SK-N-SH (cell line): ENCODE measurements at regions not wholly inside any gene's neighbourhood (a gene's known extent, or its start where the extent isn't known, plus 50 kb on each side); places are given as distances from the start of the nearest gene placed in this dataset.

Source experiments
- CTCF ChIA-PET: fragments of 300-600, 350-600 bp; formaldehyde crosslinking; extraction: SDS; loops from one replicate; lab custom pipeline; 2021; lab: Yijun Ruan, JAX
- POLR2A ChIA-PET: fragments of 350-600 bp; sonication (Branson Sonifier 250); formaldehyde crosslinking; extraction: SDS; loops from one replicate; lab custom pipeline; 2020; ENCODE audit warnings: antibody characterized with exemption, inconsistent platforms; lab: Yijun Ruan, JAX
- DNase-seq: peaks from one replicate; pipeline ENCODE4 v3.0.0; 2012
- H2AFZ ChIP-seq: fragments of 200-600 bp; sonication (generic); 2 replicates; pipeline ENCODE4 v1.8.1; 2016; ENCODE audit warnings: antibody characterized with exemption, mild to moderate bottlenecking, low read depth
- H3F3A ChIP-seq: fragments of 200-600 bp; sonication (generic); replicated peaks from 2 replicates; pipeline ENCODE3; 2016; ENCODE audit warnings: antibody characterized with exemption, mild to moderate bottlenecking; ENCODE audit not compliant: insufficient read depth
- H3K27ac ChIP-seq, 2 experiments: fragments of 200-500 bp in 1 of 2; fragments of 200-600 bp in 1 of 2; sonication (Bioruptor generic) in 1 of 2; sonication (generic), shearing (Covaris generic) in 1 of 2; 2 replicates each; pipeline versions ENCODE4 v1.5.1 to v1.6.1; 2014 to 2016; ENCODE audit warnings: low read depth in 2 of 2, inconsistent platforms in 1 of 2, low read length in 1 of 2, mild to moderate bottlenecking in 1 of 2, mixed read lengths in 1 of 2
- H3K27me3 ChIP-seq: fragments of 200-600 bp; sonication (generic), shearing (Covaris generic); 2 replicates; pipeline ENCODE4 v1.6.1; 2016; ENCODE audit warnings: mixed run types; ENCODE audit not compliant: insufficient read depth
- H3K36me3 ChIP-seq, 2 experiments: fragments of 200-500 bp in 1 of 2; fragments of 200-600 bp in 1 of 2; sonication (Bioruptor generic) in 1 of 2; sonication (generic) in 1 of 2; replicated peaks in 1 of 2; 2 replicates each; pipeline versions ENCODE3 to v1.5.1; 2014 to 2016; ENCODE audit warnings: low read length in 1 of 2, mild to moderate bottlenecking in 1 of 2; ENCODE audit not compliant: insufficient read depth in 2 of 2, control insufficient read depth in 1 of 2
- H3K4me1 ChIP-seq, 2 experiments: fragments of 200-500 bp in 1 of 2; fragments of 200-600 bp in 1 of 2; sonication (Bioruptor generic) in 1 of 2; sonication (generic), shearing (Covaris generic) in 1 of 2; 2 replicates each; pipeline versions ENCODE4 v1.5.1 to v1.6.1; 2014 to 2016; ENCODE audit warnings: low read depth in 1 of 2, low read length in 1 of 2, mixed run types in 1 of 2; ENCODE audit not compliant: insufficient read depth in 2 of 2, control insufficient read depth in 1 of 2
- H3K4me2 ChIP-seq: fragments of 200-600 bp; sonication (generic), shearing (Covaris generic); 2 replicates; pipeline ENCODE4 v1.6.1; 2017; ENCODE audit warnings: mixed run types
- H3K4me3 ChIP-seq, 2 experiments: fragments of 200-500 bp in 1 of 2; fragments of 200-600 bp in 1 of 2; sonication (Bioruptor generic) in 1 of 2; sonication (generic), shearing (Covaris generic) in 1 of 2; 2 replicates each; pipeline versions ENCODE4 v1.5.1 to v1.8.1; 2014 to 2016; ENCODE audit warnings: low read depth in 2 of 2, inconsistent platforms in 1 of 2, low read length in 1 of 2, mild to moderate bottlenecking in 1 of 2, mixed read lengths in 1 of 2, moderate library complexity in 1 of 2
- H3K79me2 ChIP-seq: fragments of 200-600 bp; sonication (generic); 2 replicates; pipeline ENCODE4 v1.8.1; 2017; ENCODE audit warnings: mild to moderate bottlenecking; ENCODE audit not compliant: insufficient read depth
- H3K9ac ChIP-seq: fragments of 200-600 bp; sonication (generic); 2 replicates; pipeline ENCODE4 v1.6.1; 2017; ENCODE audit warnings: mixed run types
- H3K9me2 ChIP-seq: fragments of 200-600 bp; sonication (generic); 2 replicates; pipeline ENCODE4 v1.6.1; 2017; ENCODE audit warnings: mixed run types
- H3K9me3 ChIP-seq: fragments of 200-600 bp; sonication (generic); 2 replicates; pipeline ENCODE4 v1.6.1; 2017; ENCODE audit warnings: mixed run types, mild to moderate bottlenecking, moderate library complexity
- H4K20me1 ChIP-seq: fragments of 200-600 bp; sonication (generic); 2 replicates; pipeline ENCODE4 v1.6.1; 2017; ENCODE audit warnings: mild to moderate bottlenecking, mixed run types; ENCODE audit not compliant: insufficient read depth
- CTCF ChIP-seq: fragments of 200-600 bp; sonication (generic); IDR thresholded peaks from 2 replicates; pipeline ENCODE4 v1.6.1; 2017; ENCODE audit warnings: antibody characterized with exemption, mild to moderate bottlenecking, moderate library complexity
- ELF1 ChIP-seq: IDR thresholded peaks from 2 replicates; pipeline ENCODE4 v1.4.0; 2012
- EZH2phosphoT487 ChIP-seq: fragments of 200-600 bp; sonication (generic); IDR thresholded peaks from 2 replicates; pipeline ENCODE4 v1.6.1; 2017; ENCODE audit warnings: low read depth, mixed run types, mild to moderate bottlenecking, antibody characterized with exemption, moderate library complexity, borderline replicate concordance
- FOSL2 ChIP-seq: IDR thresholded peaks from 2 replicates; pipeline ENCODE4 v1.4.0; 2012; ENCODE audit warnings: low read depth, mild to moderate bottlenecking, moderate library complexity, borderline replicate concordance
- FOXJ3 ChIP-seq: sonication (generic); formaldehyde crosslinking; IDR thresholded peaks from 2 replicates; pipeline ENCODE4 v1.5.1; 2020; ENCODE audit warnings: mild to moderate bottlenecking, missing genetic modification reagents
- GATA2 ChIP-seq: sonication (generic); formaldehyde crosslinking; IDR thresholded peaks from 2 replicates; pipeline ENCODE4 v1.5.0; 2020; ENCODE audit warnings: mild to moderate bottlenecking, missing genetic modification reagents
- IRF3 ChIP-seq: fragments of 150-350 bp; IDR thresholded peaks from 2 replicates; pipeline ENCODE4 v1.6.1; 2016; ENCODE audit warnings: mild to moderate bottlenecking, low read depth, low read length
- MAX ChIP-seq: IDR thresholded peaks from 2 replicates; pipeline ENCODE4 v1.4.0; 2012; ENCODE audit warnings: low read depth
- MEF2A ChIP-seq: IDR thresholded peaks from 2 replicates; pipeline ENCODE4 v1.4.0; 2012; ENCODE audit warnings: low read depth, borderline replicate concordance
- NRF1 ChIP-seq: IDR thresholded peaks from 2 replicates; pipeline ENCODE4 v1.6.1; 2012; ENCODE audit warnings: low read depth, mild to moderate bottlenecking, low read length
- RCOR1 ChIP-seq: fragments of 150-350 bp; IDR thresholded peaks from 2 replicates; pipeline ENCODE4 v1.6.1; 2017; ENCODE audit warnings: antibody characterized with exemption, low read length
- REST ChIP-seq: IDR thresholded peaks from 2 replicates; pipeline ENCODE4 v1.6.1; 2012; ENCODE audit warnings: mild to moderate bottlenecking, low read depth, low read length, moderate library complexity
- RFX5 ChIP-seq: IDR thresholded peaks from 2 replicates; pipeline ENCODE4 v1.6.1; 2012; ENCODE audit warnings: mild to moderate bottlenecking, improper control_type of control experiment, low read length
- SIN3A ChIP-seq: IDR thresholded peaks from 2 replicates; pipeline ENCODE4 v1.6.1; 2012; ENCODE audit warnings: low read depth, mild to moderate bottlenecking, low read length, moderate library complexity, borderline replicate concordance
- TCF12 ChIP-seq: IDR thresholded peaks from 2 replicates; pipeline ENCODE4 v1.4.0; 2012
- TEAD4 ChIP-seq: IDR thresholded peaks from 2 replicates; pipeline ENCODE4 v1.4.0; 2012; ENCODE audit warnings: mild to moderate bottlenecking, borderline replicate concordance; ENCODE audit not compliant: insufficient read depth
- USF1 ChIP-seq: IDR thresholded peaks from 2 replicates; pipeline ENCODE4 v1.4.0; 2012; ENCODE audit warnings: low read depth, borderline replicate concordance
- YY1 ChIP-seq: IDR thresholded peaks from 2 replicates; pipeline ENCODE4 v1.4.0; 2012; ENCODE audit warnings: low read depth, mild to moderate bottlenecking
- ZBTB33 ChIP-seq: IDR thresholded peaks from 2 replicates; pipeline ENCODE4 v1.4.0; 2012; ENCODE audit warnings: low read depth, borderline replicate concordance
- WGBS: methylation state at CpG from one replicate; pipeline ENCODE4 v1.1.6; 2017; ENCODE audit warnings: low lambda C conversion rate; 5-methylcytosine and 5-hydroxymethylcytosine counted together

- no peaks in the 10 kb centered on the region for H4K20me1 ChIP-seq
- H2AFZ ChIP-seq = peak overlapping the region; percentile 25; the same call in 1 of the 2 replicates
- H3K4me3 ChIP-seq = no peak overlapping the region
- peaks cover 21% of the 10 kb centered on the region for H3F3A ChIP-seq
- no peaks in the 10 kb centered on the region for H3K36me3 ChIP-seq
- H3K4me2 ChIP-seq = peak overlapping the region; percentile 34; the same call in 1 of the 2 replicates
- peak overlapping the region; percentile 29; the same call in 1 of the 2 replicates for H3K9ac ChIP-seq
- H3K4me1 ChIP-seq = peaks cover 0 to 13% of the 10 kb centered on the region in 2 experiments; a peak in 1 of 4 replicates
- no peaks in the 10 kb centered on the region for H3K9me2 ChIP-seq
- no peaks in the 10 kb centered on the region for H3K27me3 ChIP-seq
- CTCF ChIA-PET = no interaction called here
- WGBS = 93% methylated on average over 1 of the region's 1 CpG
- POLR2A ChIA-PET = no interaction called here
- DNase-seq = no peak
- no peak for TF ChIP-seq TCF12
- TF ChIP-seq ZBTB33 = 0 out of 2 replicates have a peak, but pooled peaks have one; percentile 16
- no peak for TF ChIP-seq REST
- no peak for TF ChIP-seq CTCF
- TF ChIP-seq ELF1 = no peak
- no peak for TF ChIP-seq NRF1
- TF ChIP-seq USF1 = no peak
- peaks cover 5% of the 10 kb centered on the region; the same call in 1 of the 2 replicates for H3K9me3 ChIP-seq
- peak overlapping the region; percentile 75 to 79 for H3K27ac ChIP-seq
- no peaks in the 10 kb centered on the region; the same call in 1 of the 2 replicates for H3K79me2 ChIP-seq
Observed at GRCh38 chr2:189298481-189298880, 118.9 kb upstream of the COL5A2 start.

- Histone ChIP-seq H3K9me2 (no peaks in the 10 kb centered on the region), H3K4me3 (no peak overlapping the region), H3K27me3 (no peaks in the 10 kb centered on the region), H3K36me3 (no peaks in the 10 kb centered on the region), H3K4me2 (no peak overlapping the region), H3F3A (peaks cover 21% of the 10 kb centered on the region), H4K20me1 (no peaks in the 10 kb centered on the region), H3K27ac (no peak overlapping the region), H3K4me1 (peaks cover 0 to 13% of the 10 kb centered on the region in 2 experiments; a peak in 1 of 4 replicates), H3K9me3 (peaks cover 5% of the 10 kb centered on the region; the same call in 1 of the 2 replicates), H2AFZ (no peak overlapping the region), H3K79me2 (no peaks in the 10 kb centered on the region; the same call in 1 of the 2 replicates), H3K9ac (no peak overlapping the region)
- ChIA-PET POLR2A (no interaction called here), CTCF (no interaction called here)
- no peak for DNase-seq
- WGBS = 100% methylated on average over 1 of the region's 1 CpG
- TF ChIP-seq YY1 = no peak
- TF ChIP-seq TEAD4 = no peak
- TF ChIP-seq RFX5 = no peak
- no peak for TF ChIP-seq MEF2A
- TF ChIP-seq SIN3A = no peak
- TF ChIP-seq GATA2 (CRISPR knock-in tag) = no peak
- TF ChIP-seq FOSL2 = no peak
- no peak for TF ChIP-seq RCOR1
- TF ChIP-seq FOXJ3 (CRISPR knock-in tag) = no peak
- no peak for TF ChIP-seq IRF3
- no peak for TF ChIP-seq EZH2phosphoT487
- TF ChIP-seq MAX = no peak
Observed at GRCh38 chr2:189299974-189300373, 120.4 kb upstream of the COL5A2 start.
